Caco-2 (cell line): ENCODE measurements at regions not wholly inside any gene's neighbourhood (a gene's known extent, or its start where the extent isn't known, plus 50 kb on each side); places are given as distances from the start of the nearest gene placed in this dataset.

Source experiments
- BruUV-seq: library from RNA; stranded (reverse); fragments of 400-500 nt; replicated peaks from 2 replicates; lab custom pipeline; 2021; lab: Mats Ljungman, UMichigan
- CTCF ChIA-PET: fragments of 300-600 bp; sonication (Branson Sonifier 250); formaldehyde crosslinking; loops from one replicate; lab custom pipeline; 2022; ENCODE audit warnings: antibody characterized with exemption; lab: Charles Lee
- POLR2A ChIA-PET: fragments of 300-600 bp; sonication (Branson Sonifier 250); formaldehyde crosslinking; loops from one replicate; lab custom pipeline; 2022; ENCODE audit warnings: antibody characterized with exemption; lab: Charles Lee
- DNase-seq, 2 experiments: peaks; one replicate each; pipeline versions ENCODE4 v3.0.0 to v3.0.0-alpha.2; 2020 to 2022
- H3K27me3 ChIP-seq: replicated peaks from 2 replicates; pipeline ENCODE4 v1.6.0; 2011; ENCODE audit warnings: low read length; ENCODE audit not compliant: control insufficient read depth, insufficient read depth
- H3K36me3 ChIP-seq: 2 replicates; pipeline ENCODE4 v1.5.1; 2011; ENCODE audit warnings: low read length; ENCODE audit not compliant: control insufficient read depth, insufficient read depth
- H3K4me1 ChIP-seq: fragments of 250-450 bp; sonication (Bioruptor Pico); 2 replicates; pipeline ENCODE4 v1.5.1; 2020; ENCODE audit warnings: mild to moderate bottlenecking
- H3K4me3 ChIP-seq: 2 replicates; pipeline ENCODE4 v1.5.1; 2011; ENCODE audit warnings: low read depth, mild to moderate bottlenecking, control low read depth, low read length
- H3K9me3 ChIP-seq: fragments of 250-450 bp; sonication (Bioruptor Pico); 2 replicates; pipeline ENCODE4 v1.5.1; 2020; ENCODE audit warnings: mild to moderate bottlenecking, moderate library complexity
- H3K27ac Mint-ChIP-seq: one replicate; pipeline ENCODE4 v1.8.0; 2022; ENCODE audit warnings: mixed read lengths; ENCODE audit not compliant: unreplicated experiment
- H3K27me3 Mint-ChIP-seq: one replicate; pipeline ENCODE4 v1.8.0; 2022; ENCODE audit warnings: mixed read lengths; ENCODE audit not compliant: insufficient read depth, unreplicated experiment
- H3K36me3 Mint-ChIP-seq: one replicate; pipeline ENCODE4 v1.8.0; 2022; ENCODE audit warnings: mild to moderate bottlenecking, mixed read lengths; ENCODE audit not compliant: insufficient read depth, unreplicated experiment
- H3K4me1 Mint-ChIP-seq: one replicate; pipeline ENCODE4 v1.8.0; 2022; ENCODE audit warnings: low read depth, mixed read lengths; ENCODE audit not compliant: unreplicated experiment
- H3K4me3 Mint-ChIP-seq: one replicate; pipeline ENCODE4 v1.8.0; 2022; ENCODE audit warnings: mild to moderate bottlenecking, moderate library complexity, mixed read lengths; ENCODE audit not compliant: unreplicated experiment
- H3K9me3 Mint-ChIP-seq: one replicate; pipeline ENCODE4 v1.8.0; 2022; ENCODE audit warnings: mixed read lengths; ENCODE audit not compliant: unreplicated experiment
- intact Hi-C: fragments of 100-400 bp; cut with micrococcal nuclease; formaldehyde crosslinking; loops from one replicate; pipeline ENCODE4 v1.10.0; 2022; ENCODE audit not compliant: unreplicated experiment
- TF ChIP-seq, protein P1 (sequence below), 2 experiments: fragments of 200-600 bp in 1 of 2; IDR thresholded peaks; 1 replicate in 1 of 2; 2 replicates in 1 of 2; pipeline versions ENCODE4 v1.5.1 to v1.8.0; 2011 to 2022; ENCODE audit warnings: antibody characterized with exemption in 1 of 2, control low read depth in 1 of 2, inconsistent platforms in 1 of 2, low read depth in 1 of 2, low read length in 1 of 2, mild to moderate bottlenecking in 1 of 2, moderate library complexity in 1 of 2; ENCODE audit not compliant: insufficient read depth in 1 of 2, severe bottlenecking in 1 of 2, unreplicated experiment in 1 of 2

DNA sequence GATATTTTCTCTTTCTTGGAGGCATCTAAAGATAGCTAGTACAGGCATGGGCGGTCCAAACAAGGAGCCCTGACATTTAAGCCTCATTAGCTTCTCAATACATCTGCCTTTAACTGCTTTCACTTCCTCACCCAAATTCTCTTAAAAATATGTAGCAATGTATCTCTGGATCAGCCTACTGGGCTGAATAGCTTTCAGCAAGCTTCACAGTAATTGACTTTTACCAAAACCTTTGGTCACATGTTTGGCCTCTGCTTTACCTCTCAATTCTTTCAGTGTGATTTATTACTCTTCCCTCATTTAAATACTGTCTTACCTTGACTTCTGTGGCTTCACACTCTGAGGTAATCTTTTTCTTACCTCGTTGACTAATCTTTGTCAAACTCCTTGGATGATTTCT, 1618.1 kb downstream of the GRIK2 start:
- Mint-ChIP-seq H3K4me3 (no peak overlapping the region), H3K27me3 (no peaks in the 10 kb centered on the region), H3K9me3 (no peaks in the 10 kb centered on the region), H3K4me1 (no peaks in the 10 kb centered on the region), H3K36me3 (no peaks in the 10 kb centered on the region), H3K27ac (no peak overlapping the region)
- ChIA-PET CTCF (no interaction called here), POLR2A (no interaction called here)
- H3K4me1 ChIP-seq, result no peaks in the 10 kb centered on the region
- BruUV-seq, result no TSS peak
- H3K36me3 ChIP-seq, result no peaks in the 10 kb centered on the region
- H3K4me3 ChIP-seq, result no peak overlapping the region
- H3K9me3 ChIP-seq, result no peaks in the 10 kb centered on the region
- no peaks in the 10 kb centered on the region for H3K27me3 ChIP-seq
- no peak for DNase-seq
- TF ChIP-seq, protein P1, sequence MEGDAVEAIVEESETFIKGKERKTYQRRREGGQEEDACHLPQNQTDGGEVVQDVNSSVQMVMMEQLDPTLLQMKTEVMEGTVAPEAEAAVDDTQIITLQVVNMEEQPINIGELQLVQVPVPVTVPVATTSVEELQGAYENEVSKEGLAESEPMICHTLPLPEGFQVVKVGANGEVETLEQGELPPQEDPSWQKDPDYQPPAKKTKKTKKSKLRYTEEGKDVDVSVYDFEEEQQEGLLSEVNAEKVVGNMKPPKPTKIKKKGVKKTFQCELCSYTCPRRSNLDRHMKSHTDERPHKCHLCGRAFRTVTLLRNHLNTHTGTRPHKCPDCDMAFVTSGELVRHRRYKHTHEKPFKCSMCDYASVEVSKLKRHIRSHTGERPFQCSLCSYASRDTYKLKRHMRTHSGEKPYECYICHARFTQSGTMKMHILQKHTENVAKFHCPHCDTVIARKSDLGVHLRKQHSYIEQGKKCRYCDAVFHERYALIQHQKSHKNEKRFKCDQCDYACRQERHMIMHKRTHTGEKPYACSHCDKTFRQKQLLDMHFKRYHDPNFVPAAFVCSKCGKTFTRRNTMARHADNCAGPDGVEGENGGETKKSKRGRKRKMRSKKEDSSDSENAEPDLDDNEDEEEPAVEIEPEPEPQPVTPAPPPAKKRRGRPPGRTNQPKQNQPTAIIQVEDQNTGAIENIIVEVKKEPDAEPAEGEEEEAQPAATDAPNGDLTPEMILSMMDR (IDR thresholded peaks at IDR 0.05; ENCODE audit: insufficient read depth in 1 of 2, low read depth in 1 of 2, low read length in 1 of 2, severe bottlenecking in 1 of 2, unreplicated experiment in 1 of 2), result no peak
- intact Hi-C loops, result no loop called here

DNA sequence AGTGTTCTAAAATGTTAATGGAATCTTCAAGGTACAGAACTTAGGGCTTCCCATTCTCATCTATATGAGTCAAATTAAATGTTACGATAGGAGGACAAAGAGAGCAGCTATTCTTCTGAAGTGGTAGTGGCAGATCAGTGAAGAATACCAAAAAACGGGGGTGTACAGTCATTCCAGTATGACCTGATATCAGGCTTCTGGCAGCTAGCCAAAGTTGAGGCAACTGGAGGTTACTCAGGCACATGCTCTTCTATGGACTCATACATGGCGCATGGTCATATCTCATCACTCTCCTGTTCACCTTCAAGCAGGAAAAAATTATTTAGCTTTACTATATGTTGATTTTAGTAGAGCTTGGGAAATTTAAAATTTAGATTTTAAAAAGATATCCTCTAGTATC, 1608.8 kb downstream of the GRIK2 start:
- H3K27me3 Mint-ChIP-seq, result no peaks in the 10 kb centered on the region
- no peaks in the 10 kb centered on the region for H3K9me3 ChIP-seq
- BruUV-seq, result no TSS peak
- H3K27me3 ChIP-seq, result no peaks in the 10 kb centered on the region
- no peak overlapping the region for H3K27ac Mint-ChIP-seq
- no peak overlapping the region for H3K4me3 Mint-ChIP-seq
- no peak overlapping the region for H3K4me3 ChIP-seq
- no peaks in the 10 kb centered on the region for H3K36me3 ChIP-seq
- H3K4me1 ChIP-seq, result no peaks in the 10 kb centered on the region
- ChIA-PET POLR2A (no interaction called here), CTCF (no interaction called here)
- intact Hi-C loops, result no loop called here
- DNase-seq, result no peak
- H3K9me3 Mint-ChIP-seq, result peaks cover 41% of the 10 kb centered on the region
- peaks cover 4% of the 10 kb centered on the region for H3K36me3 Mint-ChIP-seq
- H3K4me1 Mint-ChIP-seq, result peaks cover 7% of the 10 kb centered on the region
- TF ChIP-seq, protein P1 (IDR thresholded peaks at IDR 0.05; ENCODE audit: insufficient read depth in 1 of 2, low read depth in 1 of 2, low read length in 1 of 2, severe bottlenecking in 1 of 2, unreplicated experiment in 1 of 2), result no peak

DNA sequence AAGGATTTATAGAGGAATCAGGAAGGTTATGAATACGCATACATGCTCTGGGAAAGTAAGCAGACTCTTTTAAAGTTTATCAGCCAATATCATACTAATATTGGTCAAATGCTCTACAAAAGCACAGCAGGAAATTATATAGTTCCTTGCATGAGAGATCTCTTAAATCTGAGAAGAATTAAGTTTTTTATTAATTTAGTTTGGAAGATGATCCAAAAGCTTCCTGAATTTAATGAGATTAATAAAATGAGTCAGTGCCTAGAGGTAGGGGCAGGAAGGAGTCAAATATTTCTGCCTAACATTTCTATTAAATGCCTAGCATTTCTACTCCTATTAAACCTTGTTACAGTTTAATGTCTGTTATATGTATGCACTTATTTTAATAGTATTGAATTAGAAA, 1608.2 kb downstream of the GRIK2 start:
- no peak overlapping the region for H3K4me3 Mint-ChIP-seq
- no peak overlapping the region for H3K27ac Mint-ChIP-seq
- H3K4me1 Mint-ChIP-seq, result peaks cover 7% of the 10 kb centered on the region
- ChIA-PET CTCF (no interaction called here), POLR2A (no interaction called here)
- no TSS peak for BruUV-seq
- intact Hi-C loops, result no loop called here
- TF ChIP-seq, protein P1 (IDR thresholded peaks at IDR 0.05; ENCODE audit: insufficient read depth in 1 of 2, low read depth in 1 of 2, low read length in 1 of 2, severe bottlenecking in 1 of 2, unreplicated experiment in 1 of 2), result no peak
- DNase-seq, result no peak
- peaks cover 41% of the 10 kb centered on the region for H3K9me3 Mint-ChIP-seq
- no peaks in the 10 kb centered on the region for H3K27me3 Mint-ChIP-seq
- Histone ChIP-seq H3K9me3 (no peaks in the 10 kb centered on the region), H3K27me3 (no peaks in the 10 kb centered on the region), H3K36me3 (no peaks in the 10 kb centered on the region), H3K4me3 (no peak overlapping the region), H3K4me1 (no peaks in the 10 kb centered on the region)
- H3K36me3 Mint-ChIP-seq, result peaks cover 4% of the 10 kb centered on the region
